Fibroblast of mammary gland (primary cell): ENCODE measurements at regions not wholly inside any gene's neighbourhood (a gene's known extent, or its start where the extent isn't known, plus 50 kb on each side); places are given as distances from the start of the nearest gene placed in this dataset.

ENCODE experiments used
- DNase-seq: peaks from one replicate; pipeline ENCODE4 v3.0.0-alpha.2; 2010; ENCODE audit warnings: low read depth
- H3K4me3 ChIP-seq: 2 replicates; pipeline ENCODE4 v1.5.1; 2011; ENCODE audit warnings: low read depth, mild to moderate bottlenecking, low read length, moderate library complexity; ENCODE audit not compliant: control insufficient read depth
- CTCF ChIP-seq: conservative IDR thresholded peaks from 2 replicates; pipeline ENCODE4 v1.5.1; 2011; ENCODE audit warnings: low read depth, low read length, inconsistent platforms; ENCODE audit not compliant: control insufficient read depth, insufficient read depth

- no peak for TF ChIP-seq CTCF
- H3K4me3 ChIP-seq = no peak overlapping the region
- no peak for DNase-seq
These were observed 74.0 kb upstream of the CST7 start for GRCh38 chr20:24875078-24875477.

- DNase-seq = no peak
- no peak overlapping the region for H3K4me3 ChIP-seq
- TF ChIP-seq CTCF = no peak
These were observed 71.4 kb upstream of the CST7 start for GRCh38 chr20:24877652-24878051.

GRCh38 chr20:24878657-24879056 is 70.4 kb upstream of the CST7 start:
- no peak overlapping the region for H3K4me3 ChIP-seq
- DNase-seq = no peak
- no peak for TF ChIP-seq CTCF

- no peak for TF ChIP-seq CTCF
- H3K4me3 ChIP-seq = no peak overlapping the region
- no peak for DNase-seq
These were observed 69.2 kb upstream of the CST7 start for GRCh38 chr20:24879875-24880274.

- no peak overlapping the region for H3K4me3 ChIP-seq
- no peak for TF ChIP-seq CTCF
- no peak for DNase-seq
These were observed 68.7 kb upstream of the CST7 start for GRCh38 chr20:24880356-24880755.

- no peak overlapping the region for H3K4me3 ChIP-seq
- TF ChIP-seq CTCF = no peak
- DNase-seq = no peak
These were observed 58.8 kb upstream of the CST7 start for GRCh38 chr20:24890286-24890685.

GRCh38 chr20:24891546-24892393 is 57.3 kb upstream of the CST7 start:
- no peak for DNase-seq
- no peak for TF ChIP-seq CTCF
- H3K4me3 ChIP-seq = no peak overlapping the region
